Stomach (tissue), 8 donors: ENCODE measurements at regions not wholly inside any gene's neighbourhood (a gene's known extent, or its start where the extent isn't known, plus 50 kb on each side); places are given as distances from the start of the nearest gene placed in this dataset.

Experiments
- DNase-seq, 2 donors: peaks; one replicate each; pipeline versions ENCODE4 v3.0.0 to v3.0.0-alpha.2; 2013 to 2019
- H3K27ac ChIP-seq, 5 donors: fragments of 200-600 bp in 4 of 5; sonication (generic) in 4 of 5; one replicate each; pipeline ENCODE4 v1.5.1; 2013 to 2019; ENCODE audit warnings: mild to moderate bottlenecking in 1 of 5, moderate library complexity in 1 of 5
- H3K27me3 ChIP-seq, 3 donors: fragments of 200-600 bp; sonication (generic); one replicate each; pipeline ENCODE4 v1.5.1; 2017 to 2019; ENCODE audit warnings: mixed run types in 1 of 3
- H3K36me3 ChIP-seq, 4 donors: fragments of 200-600 bp; sonication (generic); 1 replicate in 3 of 4; 2 replicates in 1 of 4; pipeline ENCODE4 v1.5.1; 2016 to 2019
- H3K4me1 ChIP-seq, 4 donors: fragments of 200-600 bp; sonication (generic); one replicate each; pipeline ENCODE4 v1.5.1; 2016 to 2019
- H3K4me3 ChIP-seq, 4 donors: fragments of 200-600 bp; sonication (generic) in 3 of 4; one replicate each; pipeline ENCODE4 v1.5.1; 2016 to 2019; ENCODE audit warnings: mild to moderate bottlenecking in 1 of 4
- H3K9me3 ChIP-seq, 4 donors: fragments of 200-600 bp; sonication (generic); one replicate each; pipeline ENCODE4 v1.5.1; 2016 to 2019
- EP300 ChIP-seq: sonication (generic); formaldehyde crosslinking; IDR thresholded peaks from one replicate; pipeline ENCODE4 v1.6.1; 2017; ENCODE audit warnings: antibody characterized with exemption
- POLR2A ChIP-seq, 4 donors: fragments of 450-650 bp; IDR thresholded peaks; one replicate each; pipeline ENCODE4 v1.6.1; 2016; ENCODE audit warnings: antibody characterized with exemption in 4 of 4, control low read depth in 2 of 4, mild to moderate bottlenecking in 1 of 4, moderate library complexity in 1 of 4
- POLR2AphosphoS5 ChIP-seq, 3 donors: sonication (generic); formaldehyde crosslinking; IDR thresholded peaks; one replicate each; pipeline ENCODE4 v1.6.1; 2016; ENCODE audit warnings: antibody characterized with exemption in 3 of 3
- WGBS, 5 donors: extraction: QIAGEN DNeasy Blood & Tissue Kit in 3 of 5; methylation state at CpG; one replicate each; pipeline versions ENCODE4 v1.1.5 to v1.1.7; 2013 to 2018; 5-methylcytosine and 5-hydroxymethylcytosine counted together
- intact Hi-C: fragments of 100-400 bp; cut with DNase I; formaldehyde crosslinking; loops from one replicate; pipeline ENCODE4 v1.15.1; 2023; ENCODE audit warnings: low total_unique reads
- TF ChIP-seq, protein P1 (sequence below), 7 experiments: fragments of 450-650 bp in 4 of 7; fragments of 200-600 bp in 3 of 7; sonication (generic) in 3 of 7; IDR thresholded peaks; one replicate each; pipeline ENCODE4 v1.5.1; 2016 to 2019; ENCODE audit warnings: antibody characterized with exemption in 7 of 7, control low read depth in 2 of 7, mild to moderate bottlenecking in 1 of 7
- donor health status: healthy with polysubstance abuse.
- donor health status: Bipolar disorder and iron deficiency.
- donor health status: healthy.

DNA sequence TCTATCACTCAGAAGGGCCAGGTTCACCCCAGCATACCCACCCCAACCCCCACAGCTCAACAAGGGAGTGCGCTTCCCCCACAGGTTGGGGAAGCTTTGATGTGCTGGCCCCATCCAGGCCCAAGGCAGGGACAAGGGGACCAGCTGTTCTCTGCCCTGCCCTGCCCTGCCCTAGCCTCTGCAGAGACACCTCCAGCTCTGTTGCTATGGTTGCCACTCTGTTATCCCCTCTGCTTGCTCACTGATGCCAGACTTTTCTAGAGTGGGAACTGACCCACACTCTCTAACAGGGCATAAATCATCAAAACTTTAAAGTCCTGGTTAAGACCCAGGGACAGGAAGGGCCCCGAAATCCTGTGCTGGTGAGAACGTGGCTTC lies 50.4 kb upstream of the ENPP7 start:
- H3K27ac ChIP-seq: no peak overlapping the region
- H3K4me1 ChIP-seq: no peaks in the 10 kb centered on the region
- peaks cover 0 to 58% (median 14%) of the 10 kb centered on the region in 3 donors for H3K27me3 ChIP-seq
- WGBS, 5 donors: 69 to 84% (median 80%) methylated on average over 3 of the region's 3 CpGs
- H3K9me3 ChIP-seq: no peaks in the 10 kb centered on the region
- H3K36me3 ChIP-seq: no peaks in the 10 kb centered on the region
- intact Hi-C loops: no loop called here
- TF ChIP-seq, protein P1, sequence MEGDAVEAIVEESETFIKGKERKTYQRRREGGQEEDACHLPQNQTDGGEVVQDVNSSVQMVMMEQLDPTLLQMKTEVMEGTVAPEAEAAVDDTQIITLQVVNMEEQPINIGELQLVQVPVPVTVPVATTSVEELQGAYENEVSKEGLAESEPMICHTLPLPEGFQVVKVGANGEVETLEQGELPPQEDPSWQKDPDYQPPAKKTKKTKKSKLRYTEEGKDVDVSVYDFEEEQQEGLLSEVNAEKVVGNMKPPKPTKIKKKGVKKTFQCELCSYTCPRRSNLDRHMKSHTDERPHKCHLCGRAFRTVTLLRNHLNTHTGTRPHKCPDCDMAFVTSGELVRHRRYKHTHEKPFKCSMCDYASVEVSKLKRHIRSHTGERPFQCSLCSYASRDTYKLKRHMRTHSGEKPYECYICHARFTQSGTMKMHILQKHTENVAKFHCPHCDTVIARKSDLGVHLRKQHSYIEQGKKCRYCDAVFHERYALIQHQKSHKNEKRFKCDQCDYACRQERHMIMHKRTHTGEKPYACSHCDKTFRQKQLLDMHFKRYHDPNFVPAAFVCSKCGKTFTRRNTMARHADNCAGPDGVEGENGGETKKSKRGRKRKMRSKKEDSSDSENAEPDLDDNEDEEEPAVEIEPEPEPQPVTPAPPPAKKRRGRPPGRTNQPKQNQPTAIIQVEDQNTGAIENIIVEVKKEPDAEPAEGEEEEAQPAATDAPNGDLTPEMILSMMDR (IDR thresholded peaks at IDR 0.05): no peak
- no peak for TF ChIP-seq POLR2A (IDR thresholded peaks at IDR 0.05)
- no peak overlapping the region for H3K4me3 ChIP-seq
- DNase-seq: no peak

DNA sequence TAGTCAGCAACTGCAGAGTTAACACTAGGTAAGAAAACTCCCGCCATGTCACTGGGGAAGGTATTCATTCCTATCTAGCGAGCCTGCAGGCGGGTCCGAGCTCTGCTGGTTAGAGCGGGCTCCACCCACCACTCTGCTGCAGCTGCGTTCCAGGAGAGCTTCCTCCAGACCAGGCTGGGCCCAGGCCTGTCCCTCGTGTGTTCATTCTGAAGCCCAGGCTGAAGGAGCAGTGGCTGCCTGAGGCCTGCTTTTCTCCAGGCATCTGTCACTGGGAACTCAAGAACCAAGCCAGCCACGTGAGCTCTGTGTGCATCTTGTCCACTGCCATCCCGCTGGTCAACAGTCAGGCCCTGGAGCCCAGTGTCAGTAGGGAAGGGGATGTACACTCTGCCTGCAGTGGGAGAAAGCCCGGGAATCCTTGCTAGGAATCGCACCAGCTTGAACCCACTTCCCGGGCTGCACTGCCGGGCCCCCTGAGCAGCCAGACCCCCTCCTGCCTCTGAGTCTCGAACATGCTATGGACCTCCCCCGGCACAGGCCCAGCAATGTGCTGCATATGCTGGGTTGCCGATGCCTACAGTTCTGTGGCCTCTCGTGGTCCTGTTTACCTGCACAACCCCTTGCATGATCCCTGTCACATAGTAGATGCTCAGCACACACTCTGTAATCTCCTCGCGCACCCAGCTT lies 51.0 kb upstream of the ENPP7 start:
- H3K36me3 ChIP-seq: no peaks in the 10 kb centered on the region
- no peaks in the 10 kb centered on the region for H3K4me1 ChIP-seq
- no peak for DNase-seq
- intact Hi-C loops: no loop called here
- TF ChIP-seq, protein P1 (IDR thresholded peaks at IDR 0.05): no peak
- TF ChIP-seq POLR2A (IDR thresholded peaks at IDR 0.05) (no peak), EP300 (no peak), POLR2AphosphoS5 (IDR thresholded peaks at IDR 0.05) (no peak)
- H3K9me3 ChIP-seq: peaks cover 0 to 1% (median under 1%) of the 10 kb centered on the region in 4 donors
- no peak overlapping the region for H3K4me3 ChIP-seq
- WGBS, 5 donors: 86 to 91% (median 89%) methylated on average over 19 of the region's 19 CpGs
- peaks cover 0 to 58% (median 11%) of the 10 kb centered on the region in 3 donors for H3K27me3 ChIP-seq
- no peak overlapping the region for H3K27ac ChIP-seq

DNA sequence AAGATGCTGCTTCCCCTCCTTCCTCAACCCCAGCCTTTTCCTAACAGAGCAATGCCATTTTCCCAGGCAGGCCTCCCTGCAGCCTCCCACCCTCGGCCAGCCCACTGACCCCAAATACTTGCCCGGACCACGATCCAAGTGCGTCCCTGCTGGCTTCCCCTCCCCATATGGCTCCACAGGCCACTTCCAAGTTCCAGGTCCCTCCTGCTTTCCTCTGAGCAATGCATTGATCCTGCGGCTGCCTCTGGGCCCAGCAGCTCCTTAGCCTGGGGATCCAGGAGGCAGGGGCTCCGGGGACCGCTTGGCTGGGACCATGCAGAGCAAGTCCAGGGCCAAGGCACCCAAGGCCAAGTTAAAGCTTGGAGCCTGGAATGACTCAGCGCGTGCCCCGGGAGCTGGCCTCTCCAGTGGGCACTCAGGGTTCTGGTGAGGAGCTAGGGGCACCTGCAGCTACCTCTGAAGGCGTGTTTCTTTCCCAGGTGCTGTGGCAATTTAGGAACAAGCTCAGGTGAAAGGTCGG lies 51.9 kb upstream of the ENPP7 start:
- no peaks in the 10 kb centered on the region for H3K4me1 ChIP-seq
- WGBS, 5 donors: 51 to 71% (median 69%) methylated on average over 9 to 12 of the region's 12 CpGs
- no peak overlapping the region for H3K27ac ChIP-seq
- no peaks in the 10 kb centered on the region for H3K36me3 ChIP-seq
- intact Hi-C loops: no loop called here
- peaks cover 0 to 11% (median 10%) of the 10 kb centered on the region in 4 donors for H3K9me3 ChIP-seq
- no peak overlapping the region for H3K4me3 ChIP-seq
- TF ChIP-seq, protein P1 (IDR thresholded peaks at IDR 0.05): no peak
- TF ChIP-seq POLR2A (IDR thresholded peaks at IDR 0.05) (no peak), EP300 (no peak), POLR2AphosphoS5 (IDR thresholded peaks at IDR 0.05) (no peak)
- H3K27me3 ChIP-seq: peaks cover 0 to 60% (median 4%) of the 10 kb centered on the region in 3 donors
- no peak for DNase-seq

DNA sequence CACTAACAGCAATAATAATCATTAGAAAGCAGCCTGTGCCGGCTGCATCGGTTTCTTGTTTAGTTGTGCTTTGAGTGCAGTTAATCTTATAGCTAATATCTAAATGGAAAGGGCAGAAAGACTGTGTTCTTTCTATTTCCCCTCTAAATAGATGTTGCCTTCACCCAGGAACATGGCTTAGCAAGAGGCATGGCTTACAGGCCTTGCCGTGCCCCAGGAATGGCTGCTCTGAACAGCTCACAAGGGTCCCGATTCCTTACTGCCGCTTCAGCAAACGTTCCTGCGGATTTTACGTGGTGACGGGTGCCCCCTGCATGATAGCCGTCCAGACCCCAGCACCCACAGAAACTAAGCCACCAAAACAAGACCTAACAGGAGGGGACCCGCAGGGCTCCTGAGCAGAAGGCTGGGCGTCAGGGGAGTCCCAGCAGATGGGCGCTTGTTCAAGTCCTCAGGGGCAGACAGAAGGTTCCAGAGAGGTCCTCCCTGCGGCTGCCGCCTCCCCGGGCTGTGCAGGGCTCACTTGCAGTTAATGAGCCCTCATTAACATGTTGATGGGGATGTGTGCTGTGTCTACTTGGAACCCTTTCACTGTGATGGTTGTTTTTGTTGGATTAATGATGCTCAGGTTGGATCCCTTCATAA lies 52.5 kb upstream of the ENPP7 start:
- intact Hi-C loops: no loop called here
- TF ChIP-seq POLR2AphosphoS5 (IDR thresholded peaks at IDR 0.05): no peak
- no peak for TF ChIP-seq POLR2A (IDR thresholded peaks at IDR 0.05)
- TF ChIP-seq EP300: no peak
- TF ChIP-seq, protein P1 (IDR thresholded peaks at IDR 0.05): no peak
- peaks cover 3 to 17% (median 16%) of the 10 kb centered on the region in 4 donors for H3K9me3 ChIP-seq
- H3K4me3 ChIP-seq: no peak overlapping the region
- no peak for DNase-seq
- H3K36me3 ChIP-seq: no peaks in the 10 kb centered on the region
- 75 to 83% (median 80%) methylated on average over 15 to 16 of the region's 16 CpGs for WGBS, 5 donors
- no peak overlapping the region for H3K27ac ChIP-seq
- H3K4me1 ChIP-seq: no peaks in the 10 kb centered on the region
- H3K27me3 ChIP-seq: peaks cover 0 to 62% (median 4%) of the 10 kb centered on the region in 3 donors
